B cell (primary cell): ENCODE measurements at regions not wholly inside any gene's neighbourhood (a gene's known extent, or its start where the extent isn't known, plus 50 kb on each side); places are given as distances from the start of the nearest gene placed in this dataset.

Source experiments
- EZH2 ChIP-seq: IDR thresholded peaks from 2 replicates; pipeline ENCODE4 v1.6.1; 2012; ENCODE audit warnings: borderline replicate concordance, low read depth, mild to moderate bottlenecking, moderate library complexity, low read length; ENCODE audit not compliant: insufficient read depth, poor library complexity, severe bottlenecking
- TF ChIP-seq, protein P1 (sequence below): fragments of 200-600 bp; IDR thresholded peaks from one replicate; pipeline ENCODE4 v1.8.0; 2022; ENCODE audit warnings: antibody characterized with exemption, mild to moderate bottlenecking

DNA sequence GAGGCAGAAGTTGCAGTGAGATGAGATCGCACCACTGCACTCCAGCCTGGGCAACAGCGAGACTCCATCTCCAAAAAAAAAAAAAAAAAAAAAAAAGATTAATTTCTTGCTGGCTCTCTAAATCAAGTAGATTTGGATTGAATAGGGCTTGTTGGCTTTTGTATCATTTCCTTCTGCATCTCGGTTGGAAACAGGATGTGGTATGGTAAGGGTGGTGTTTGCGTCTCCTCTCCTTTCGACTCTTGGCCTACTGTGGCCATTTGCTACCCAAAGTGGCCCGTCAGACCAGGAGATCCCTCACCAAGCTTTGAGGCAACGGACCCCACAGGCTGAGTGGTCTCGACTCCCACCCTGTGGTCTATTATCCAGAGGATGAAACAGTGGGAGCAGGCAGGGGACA, 168.0 kb upstream of the IRX3 start:
- TF ChIP-seq, protein P1, sequence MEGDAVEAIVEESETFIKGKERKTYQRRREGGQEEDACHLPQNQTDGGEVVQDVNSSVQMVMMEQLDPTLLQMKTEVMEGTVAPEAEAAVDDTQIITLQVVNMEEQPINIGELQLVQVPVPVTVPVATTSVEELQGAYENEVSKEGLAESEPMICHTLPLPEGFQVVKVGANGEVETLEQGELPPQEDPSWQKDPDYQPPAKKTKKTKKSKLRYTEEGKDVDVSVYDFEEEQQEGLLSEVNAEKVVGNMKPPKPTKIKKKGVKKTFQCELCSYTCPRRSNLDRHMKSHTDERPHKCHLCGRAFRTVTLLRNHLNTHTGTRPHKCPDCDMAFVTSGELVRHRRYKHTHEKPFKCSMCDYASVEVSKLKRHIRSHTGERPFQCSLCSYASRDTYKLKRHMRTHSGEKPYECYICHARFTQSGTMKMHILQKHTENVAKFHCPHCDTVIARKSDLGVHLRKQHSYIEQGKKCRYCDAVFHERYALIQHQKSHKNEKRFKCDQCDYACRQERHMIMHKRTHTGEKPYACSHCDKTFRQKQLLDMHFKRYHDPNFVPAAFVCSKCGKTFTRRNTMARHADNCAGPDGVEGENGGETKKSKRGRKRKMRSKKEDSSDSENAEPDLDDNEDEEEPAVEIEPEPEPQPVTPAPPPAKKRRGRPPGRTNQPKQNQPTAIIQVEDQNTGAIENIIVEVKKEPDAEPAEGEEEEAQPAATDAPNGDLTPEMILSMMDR: no peak
- no peak for TF ChIP-seq EZH2
